ENCODE measurements at regions not wholly inside any gene's neighbourhood (a gene's known extent, or its start where the extent isn't known, plus 50 kb on each side); places are given as distances from the start of the nearest gene placed in this dataset.

- no peak for TF ChIP-seq CTCF (IDR thresholded peaks at IDR 0.05; ENCODE audit: extremely low read depth in 1 of 2, insufficient read depth in 1 of 2, low read depth in 1 of 2, low read length in 2 of 2)
- TF ChIP-seq POLR2A (IDR thresholded peaks at IDR 0.05; ENCODE audit: low read depth, low read length) = no peak
- TF ChIP-seq FOS (IDR thresholded peaks at IDR 0.05; ENCODE audit: borderline replicate concordance, insufficient read depth, low read length) = no peak
- no peak for TF ChIP-seq MAX (IDR thresholded peaks at IDR 0.05; ENCODE audit: insufficient read depth, insufficient read length)
- TF ChIP-seq JUN (IDR thresholded peaks at IDR 0.05; ENCODE audit: borderline replicate concordance, insufficient read depth, insufficient read length, low read depth) = no peak
- TF ChIP-seq GATA2 (IDR thresholded peaks at IDR 0.05; ENCODE audit: insufficient read depth, insufficient read length, low read depth, low read length) = no peak
Measured at GRCh38 chr4:89582756-89583505, 254.0 kb downstream of the SNCA start.
